ENCODE measurements at regions not wholly inside any gene's neighbourhood (a gene's known extent, or its start where the extent isn't known, plus 50 kb on each side); places are given as distances from the start of the nearest gene placed in this dataset.

DNA sequence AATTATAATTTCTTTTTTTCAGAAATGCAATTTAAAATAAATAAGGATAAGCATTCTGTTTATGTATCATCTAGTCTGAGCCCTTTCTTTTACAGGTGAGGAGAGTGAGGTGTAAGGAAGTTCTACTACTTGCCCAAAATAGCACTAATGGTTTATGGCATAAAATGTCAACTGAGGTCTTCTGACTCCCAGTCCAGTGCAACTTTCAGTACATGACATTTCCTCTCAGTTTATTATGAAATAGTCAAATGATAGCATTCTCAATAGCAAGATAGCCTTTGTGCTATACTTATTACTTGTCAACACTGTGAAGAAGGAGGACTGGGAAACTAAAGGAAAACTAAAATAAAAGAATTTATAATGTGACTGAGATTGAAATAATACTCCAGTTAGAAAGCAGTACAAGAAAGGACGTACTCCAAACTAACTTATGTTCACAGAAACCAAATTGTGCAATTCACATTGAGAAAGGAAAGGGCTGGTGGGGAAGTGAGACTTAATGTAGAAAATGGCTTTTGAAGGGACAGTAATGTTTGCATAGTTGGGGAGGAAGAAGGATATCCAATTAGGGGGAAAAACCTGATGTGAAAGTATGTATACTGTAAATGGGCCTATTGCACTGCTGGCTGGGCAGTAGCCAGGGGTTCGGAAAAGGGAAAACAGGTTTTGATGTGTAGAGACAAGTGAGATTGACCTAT, 166.7 kb upstream of the ZEB2 start:
- TF ChIP-seq CREB1 (CRISPR knock-in tag; IDR thresholded peaks at IDR 0.05; ENCODE audit: low read depth) (no peak), CTCF (conservative IDR thresholded peaks at IDR 0.05; ENCODE audit: low read depth in 2 of 2) (no peak), ZNF331 (CRISPR knock-in tag; IDR thresholded peaks at IDR 0.05; ENCODE audit: low read depth) (no peak), NANOG (IDR thresholded peaks at IDR 0.05; ENCODE audit: borderline replicate concordance) (no peak), ZNF462 (CRISPR knock-in tag; IDR thresholded peaks at IDR 0.05) (no peak), EZH2phosphoT487 (IDR thresholded peaks at IDR 0.05; ENCODE audit: unreplicated experiment) (no peak), JUNB (IDR thresholded peaks at IDR 0.05; ENCODE audit: unreplicated experiment) (no peak), REST (IDR thresholded peaks at IDR 0.05; ENCODE audit: unreplicated experiment) (no peak), EZH2 (IDR thresholded peaks at IDR 0.05; ENCODE audit: low read depth, unreplicated experiment) (no peak), POLR2AphosphoS5 (IDR thresholded peaks at IDR 0.05; ENCODE audit: low read depth) (no peak), ZNF114 (CRISPR knock-in tag; IDR thresholded peaks at IDR 0.05) (no peak), ETS1 (IDR thresholded peaks at IDR 0.05) (no peak), STAT1 (IDR thresholded peaks at IDR 0.05; ENCODE audit: unreplicated experiment) (no peak)

More for the DNA sequence above, 166.7 kb upstream of the ZEB2 start:
- Histone ChIP-seq H3K4me1 (ENCODE audit: insufficient read depth) (no peaks in the 10 kb centered on the region), H3K27ac (ENCODE audit: low read depth) (no peak overlapping the region), H3K27me3 (ENCODE audit: insufficient read depth) (no peaks in the 10 kb centered on the region), H3K79me2 (replicated peaks; ENCODE audit: insufficient read depth) (no peaks in the 10 kb centered on the region), H3F3A (replicated peaks; ENCODE audit: low read depth) (no peaks in the 10 kb centered on the region), H3K36me3 (ENCODE audit: insufficient read depth) (no peaks in the 10 kb centered on the region), H3K4me3 (no peak overlapping the region), H3K9me2 (ENCODE audit: insufficient read depth) (no peaks in the 10 kb centered on the region), H2AFZ (no peak overlapping the region), H4K20me1 (replicated peaks; ENCODE audit: insufficient read depth) (no peaks in the 10 kb centered on the region), H3K4me2 (no peak overlapping the region)
- ATAC-seq (no peak), DNase-seq (ENCODE audit: low spot score) (no peak)
- Mint-ChIP-seq H3K27me3 (ENCODE audit: insufficient read depth, low read depth, poor library complexity) (no peaks in the 10 kb centered on the region), H3K4me1 (peaks cover 7% of the 10 kb centered on the region; the same call in 2 of the 3 replicates), H3K27ac (no peak overlapping the region), H3K36me3 (ENCODE audit: low read depth) (no peaks in the 10 kb centered on the region), H3K4me3 (no peak overlapping the region), H3K9me3 (no peaks in the 10 kb centered on the region)

All from GM23338 (cell line).